SJSA1 (cell line): ENCODE measurements at regions not wholly inside any gene's neighbourhood (a gene's known extent, or its start where the extent isn't known, plus 50 kb on each side); places are given as distances from the start of the nearest gene placed in this dataset.

Experiments used
- DNase-seq, 2 experiments: peaks; one replicate each; pipeline ENCODE4 v3.0.0-alpha.2; 2015 to 2020; ENCODE audit warnings: low spot score in 2 of 2, low read depth in 1 of 2
- H3K27ac ChIP-seq: fragments of 250-450 bp; sonication (Bioruptor Pico); 2 replicates; pipeline ENCODE4 v1.5.1; 2020; ENCODE audit warnings: mild to moderate bottlenecking, moderate library complexity
- H3K27me3 ChIP-seq: fragments of 250-450 bp; sonication (Bioruptor Pico); replicated peaks from 2 replicates; pipeline ENCODE4 v1.5.1; 2020; ENCODE audit warnings: mild to moderate bottlenecking, moderate library complexity
- H3K36me3 ChIP-seq: fragments of 250-450 bp; sonication (Bioruptor Pico); 2 replicates; pipeline ENCODE4 v1.5.1; 2020; ENCODE audit warnings: mild to moderate bottlenecking
- H3K4me1 ChIP-seq: fragments of 250-450 bp; sonication (Bioruptor Pico); replicated peaks from 2 replicates; pipeline ENCODE4 v1.6.1; 2021; ENCODE audit warnings: mild to moderate bottlenecking
- H3K4me3 ChIP-seq: fragments of 250-450 bp; sonication (Bioruptor Pico); 2 replicates; pipeline ENCODE4 v1.5.1; 2020; ENCODE audit warnings: mild to moderate bottlenecking
- H3K9me3 ChIP-seq: fragments of 250-450 bp; sonication (Bioruptor Pico); replicated peaks from 2 replicates; pipeline ENCODE4 v1.5.1; 2020; ENCODE audit warnings: mild to moderate bottlenecking

- Histone ChIP-seq H3K9me3 (no peaks in the 10 kb centered on the region), H3K4me3 (no peak overlapping the region), H3K27ac (no peak overlapping the region), H3K36me3 (no peaks in the 10 kb centered on the region), H3K27me3 (no peaks in the 10 kb centered on the region), H3K4me1 (peaks cover 12% of the 10 kb centered on the region; the same call in 1 of the 2 replicates)
- DNase-seq, result no peak
Observed at GRCh38 chr9:99345451-99345850, 123.4 kb downstream of the SEC61B start.

- Histone ChIP-seq H3K4me1 (peaks cover 12% of the 10 kb centered on the region; the same call in 1 of the 2 replicates), H3K9me3 (no peaks in the 10 kb centered on the region), H3K27me3 (no peaks in the 10 kb centered on the region), H3K36me3 (no peaks in the 10 kb centered on the region), H3K4me3 (no peak overlapping the region), H3K27ac (no peak overlapping the region)
- peak in 1 of 2 experiments; percentile 39 for DNase-seq
Observed at GRCh38 chr9:99345942-99346341, 123.9 kb downstream of the SEC61B start.

GRCh38 chr9:99347568-99347967 lies 125.5 kb downstream of the SEC61B start:
- Histone ChIP-seq H3K36me3 (no peaks in the 10 kb centered on the region), H3K27ac (no peak overlapping the region), H3K9me3 (no peaks in the 10 kb centered on the region), H3K4me1 (peaks cover 12% of the 10 kb centered on the region; the same call in 1 of the 2 replicates), H3K4me3 (no peak overlapping the region), H3K27me3 (no peaks in the 10 kb centered on the region)
- no peak for DNase-seq

- Histone ChIP-seq H3K36me3 (no peaks in the 10 kb centered on the region), H3K4me1 (peaks cover 12% of the 10 kb centered on the region; the same call in 1 of the 2 replicates), H3K27ac (no peak overlapping the region), H3K27me3 (no peaks in the 10 kb centered on the region), H3K9me3 (no peaks in the 10 kb centered on the region), H3K4me3 (no peak overlapping the region)
- DNase-seq, result no peak
Observed at GRCh38 chr9:99348289-99348688, 126.2 kb downstream of the SEC61B start.

GRCh38 chr9:99349870-99350269 lies 127.8 kb downstream of the SEC61B start:
- H3K27me3 ChIP-seq, result no peaks in the 10 kb centered on the region
- no peaks in the 10 kb centered on the region for H3K9me3 ChIP-seq
- H3K36me3 ChIP-seq, result no peaks in the 10 kb centered on the region
- H3K27ac ChIP-seq, result no peak overlapping the region
- peaks cover 12% of the 10 kb centered on the region; the same call in 1 of the 2 replicates for H3K4me1 ChIP-seq
- no peak overlapping the region for H3K4me3 ChIP-seq
- no peak for DNase-seq

GRCh38 chr9:99350461-99350860 lies 128.4 kb downstream of the SEC61B start:
- H3K4me3 ChIP-seq, result no peak overlapping the region
- no peaks in the 10 kb centered on the region for H3K36me3 ChIP-seq
- H3K27me3 ChIP-seq, result no peaks in the 10 kb centered on the region
- H3K27ac ChIP-seq, result no peak overlapping the region
- H3K9me3 ChIP-seq, result no peaks in the 10 kb centered on the region
- H3K4me1 ChIP-seq, result peaks cover 10% of the 10 kb centered on the region; the same call in 1 of the 2 replicates
- no peak for DNase-seq

- H3K4me1 ChIP-seq, result no peaks in the 10 kb centered on the region
- H3K4me3 ChIP-seq, result no peak overlapping the region
- H3K27me3 ChIP-seq, result no peaks in the 10 kb centered on the region
- no peak for DNase-seq
- no peaks in the 10 kb centered on the region for H3K9me3 ChIP-seq
- no peak overlapping the region for H3K27ac ChIP-seq
- H3K36me3 ChIP-seq, result no peaks in the 10 kb centered on the region
Observed at GRCh38 chr9:99351647-99352046, 129.6 kb downstream of the SEC61B start.

- Histone ChIP-seq H3K4me1 (peaks cover 3% of the 10 kb centered on the region; the same call in 1 of the 2 replicates), H3K4me3 (no peak overlapping the region), H3K9me3 (no peaks in the 10 kb centered on the region), H3K27me3 (no peaks in the 10 kb centered on the region), H3K36me3 (no peaks in the 10 kb centered on the region), H3K27ac (no peak overlapping the region)
- DNase-seq, result no peak
Observed at GRCh38 chr9:99352826-99353225, 130.7 kb downstream of the SEC61B start.

GRCh38 chr9:99353408-99353807 lies 131.3 kb downstream of the SEC61B start:
- Histone ChIP-seq H3K4me1 (peaks cover 3% of the 10 kb centered on the region; the same call in 1 of the 2 replicates), H3K27ac (no peak overlapping the region), H3K27me3 (no peaks in the 10 kb centered on the region), H3K9me3 (no peaks in the 10 kb centered on the region), H3K4me3 (no peak overlapping the region), H3K36me3 (no peaks in the 10 kb centered on the region)
- no peak for DNase-seq

GRCh38 chr9:99354104-99354503 lies 132.0 kb downstream of the SEC61B start:
- Histone ChIP-seq H3K4me3 (no peak overlapping the region), H3K36me3 (no peaks in the 10 kb centered on the region), H3K27ac (no peak overlapping the region), H3K9me3 (no peaks in the 10 kb centered on the region), H3K4me1 (peaks cover 3% of the 10 kb centered on the region; the same call in 1 of the 2 replicates), H3K27me3 (no peaks in the 10 kb centered on the region)
- DNase-seq, result no peak

- Histone ChIP-seq H3K36me3 (no peaks in the 10 kb centered on the region), H3K27ac (no peak overlapping the region), H3K4me3 (no peak overlapping the region), H3K27me3 (no peaks in the 10 kb centered on the region), H3K9me3 (no peaks in the 10 kb centered on the region), H3K4me1 (peaks cover 3% of the 10 kb centered on the region; the same call in 1 of the 2 replicates)
- DNase-seq, result no peak
Observed at GRCh38 chr9:99356512-99356971, 134.5 kb downstream of the SEC61B start.

- Histone ChIP-seq H3K36me3 (no peaks in the 10 kb centered on the region), H3K4me3 (no peak overlapping the region), H3K4me1 (peaks cover 3% of the 10 kb centered on the region; the same call in 1 of the 2 replicates), H3K9me3 (no peaks in the 10 kb centered on the region), H3K27me3 (no peaks in the 10 kb centered on the region), H3K27ac (no peak overlapping the region)
- DNase-seq, result no peak
Observed at GRCh38 chr9:99357575-99357974, 135.5 kb downstream of the SEC61B start.

- Histone ChIP-seq H3K36me3 (no peaks in the 10 kb centered on the region), H3K4me1 (peaks cover 3% of the 10 kb centered on the region; the same call in 1 of the 2 replicates), H3K9me3 (no peaks in the 10 kb centered on the region), H3K27ac (no peak overlapping the region), H3K27me3 (no peaks in the 10 kb centered on the region), H3K4me3 (no peak overlapping the region)
- DNase-seq, result no peak
Observed at GRCh38 chr9:99358668-99359067, 136.6 kb downstream of the SEC61B start.

GRCh38 chr9:99359336-99359735 lies 137.3 kb downstream of the SEC61B start:
- Histone ChIP-seq H3K36me3 (no peaks in the 10 kb centered on the region), H3K9me3 (no peaks in the 10 kb centered on the region), H3K4me3 (no peak overlapping the region), H3K27ac (no peak overlapping the region), H3K4me1 (peaks cover 3% of the 10 kb centered on the region; the same call in 1 of the 2 replicates), H3K27me3 (no peaks in the 10 kb centered on the region)
- no peak for DNase-seq

GRCh38 chr9:99360026-99360425 lies 137.9 kb downstream of the SEC61B start:
- Histone ChIP-seq H3K27me3 (no peaks in the 10 kb centered on the region), H3K9me3 (no peaks in the 10 kb centered on the region), H3K4me3 (no peak overlapping the region), H3K4me1 (peaks cover 3% of the 10 kb centered on the region), H3K36me3 (no peaks in the 10 kb centered on the region), H3K27ac (no peak overlapping the region)
- no peak for DNase-seq
